DOHH2 (cell line): ENCODE measurements at regions not wholly inside any gene's neighbourhood (a gene's known extent, or its start where the extent isn't known, plus 50 kb on each side); places are given as distances from the start of the nearest gene placed in this dataset.

ENCODE experiments used
- H3F3A ChIP-seq: fragments of 200-600 bp; sonication (generic), shearing (Covaris generic); 2 replicates; pipeline ENCODE4 v1.6.0; 2016; ENCODE audit warnings: antibody characterized with exemption, mild to moderate bottlenecking; ENCODE audit not compliant: control insufficient read depth, insufficient read depth
- H3K27ac ChIP-seq: fragments of 200-600 bp; sonication (generic); 2 replicates; pipeline ENCODE4 v1.5.1; 2014; ENCODE audit warnings: low read depth, mild to moderate bottlenecking, low read length, moderate library complexity
- H3K27me3 ChIP-seq: fragments of 200-600 bp; sonication (generic); 2 replicates; pipeline ENCODE4 v1.6.1; 2014; ENCODE audit warnings: mild to moderate bottlenecking, low read length, mixed read lengths; ENCODE audit not compliant: control insufficient read depth
- H3K36me3 ChIP-seq: fragments of 200-600 bp; sonication (generic); 2 replicates; pipeline ENCODE4 v1.6.1; 2014; ENCODE audit warnings: mild to moderate bottlenecking, low read length, moderate library complexity, mixed read lengths; ENCODE audit not compliant: control insufficient read depth
- H3K4me1 ChIP-seq: fragments of 200-600 bp; sonication (generic); 2 replicates; pipeline ENCODE4 v1.6.1; 2014; ENCODE audit warnings: mild to moderate bottlenecking, low read length, mixed read lengths; ENCODE audit not compliant: control insufficient read depth
- H3K4me2 ChIP-seq: fragments of 200-600 bp; sonication (generic); 2 replicates; pipeline ENCODE4 v1.6.0; 2014; ENCODE audit warnings: mild to moderate bottlenecking, low read length, moderate library complexity
- H3K4me3 ChIP-seq: fragments of 200-600 bp; sonication (generic); 2 replicates; pipeline ENCODE4 v1.5.1; 2014; ENCODE audit warnings: mild to moderate bottlenecking, low read length, mixed read lengths
- H3K79me2 ChIP-seq: fragments of 200-600 bp; sonication (generic); 2 replicates; pipeline ENCODE4 v1.6.1; 2014; ENCODE audit warnings: mild to moderate bottlenecking, low read length, mixed read lengths; ENCODE audit not compliant: control insufficient read depth
- H3K9me2 ChIP-seq: fragments of 200-600 bp; sonication (generic); replicated peaks from 2 replicates; pipeline ENCODE4 v1.6.1; 2014; ENCODE audit warnings: mild to moderate bottlenecking, low read length, mixed read lengths; ENCODE audit not compliant: control insufficient read depth
- H3K9me3 ChIP-seq: fragments of 200-600 bp; sonication (generic); 2 replicates; pipeline ENCODE4 v1.6.1; 2014; ENCODE audit warnings: antibody characterized with exemption, low read length, mixed read lengths; ENCODE audit not compliant: control insufficient read depth, insufficient read depth
- H4K20me1 ChIP-seq: fragments of 200-600 bp; sonication (generic); 2 replicates; pipeline ENCODE4 v1.6.0; 2014; ENCODE audit warnings: low read depth, mild to moderate bottlenecking, antibody characterized with exemption, low read length, moderate library complexity; ENCODE audit not compliant: control insufficient read depth, insufficient read depth
- EZH2phosphoT487 ChIP-seq: fragments of 200-600 bp; sonication (generic); IDR thresholded peaks from 2 replicates; pipeline ENCODE4 v1.6.1; 2017; ENCODE audit warnings: borderline replicate concordance, mild to moderate bottlenecking, antibody characterized with exemption, low read length, moderate library complexity, mixed read lengths
- TF ChIP-seq, protein P1 (sequence below): fragments of 200-600 bp; sonication (generic); IDR thresholded peaks from one replicate; pipeline ENCODE4 v1.5.1; 2014; ENCODE audit warnings: antibody characterized with exemption, mild to moderate bottlenecking, low read depth, low read length; ENCODE audit not compliant: poor library complexity, severe bottlenecking

- no peaks in the 10 kb centered on the region for H3K79me2 ChIP-seq
- peaks cover 30% of the 10 kb centered on the region for H3K27me3 ChIP-seq
- H3K9me2 ChIP-seq, result no peaks in the 10 kb centered on the region
- no peaks in the 10 kb centered on the region for H3K4me1 ChIP-seq
- no peaks in the 10 kb centered on the region for H4K20me1 ChIP-seq
- no peak overlapping the region for H3K27ac ChIP-seq
- no peak overlapping the region for H3K4me3 ChIP-seq
- H3F3A ChIP-seq, result no peaks in the 10 kb centered on the region
- H3K36me3 ChIP-seq, result no peaks in the 10 kb centered on the region
- no peak overlapping the region for H3K4me2 ChIP-seq
- no peak for TF ChIP-seq EZH2phosphoT487
- TF ChIP-seq, protein P1, sequence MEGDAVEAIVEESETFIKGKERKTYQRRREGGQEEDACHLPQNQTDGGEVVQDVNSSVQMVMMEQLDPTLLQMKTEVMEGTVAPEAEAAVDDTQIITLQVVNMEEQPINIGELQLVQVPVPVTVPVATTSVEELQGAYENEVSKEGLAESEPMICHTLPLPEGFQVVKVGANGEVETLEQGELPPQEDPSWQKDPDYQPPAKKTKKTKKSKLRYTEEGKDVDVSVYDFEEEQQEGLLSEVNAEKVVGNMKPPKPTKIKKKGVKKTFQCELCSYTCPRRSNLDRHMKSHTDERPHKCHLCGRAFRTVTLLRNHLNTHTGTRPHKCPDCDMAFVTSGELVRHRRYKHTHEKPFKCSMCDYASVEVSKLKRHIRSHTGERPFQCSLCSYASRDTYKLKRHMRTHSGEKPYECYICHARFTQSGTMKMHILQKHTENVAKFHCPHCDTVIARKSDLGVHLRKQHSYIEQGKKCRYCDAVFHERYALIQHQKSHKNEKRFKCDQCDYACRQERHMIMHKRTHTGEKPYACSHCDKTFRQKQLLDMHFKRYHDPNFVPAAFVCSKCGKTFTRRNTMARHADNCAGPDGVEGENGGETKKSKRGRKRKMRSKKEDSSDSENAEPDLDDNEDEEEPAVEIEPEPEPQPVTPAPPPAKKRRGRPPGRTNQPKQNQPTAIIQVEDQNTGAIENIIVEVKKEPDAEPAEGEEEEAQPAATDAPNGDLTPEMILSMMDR, result no peak
- H3K9me3 ChIP-seq, result no peaks in the 10 kb centered on the region
Observed at GRCh38 chr10:60537697-60538096, 148.0 kb upstream of the ANK3 start.

DNA sequence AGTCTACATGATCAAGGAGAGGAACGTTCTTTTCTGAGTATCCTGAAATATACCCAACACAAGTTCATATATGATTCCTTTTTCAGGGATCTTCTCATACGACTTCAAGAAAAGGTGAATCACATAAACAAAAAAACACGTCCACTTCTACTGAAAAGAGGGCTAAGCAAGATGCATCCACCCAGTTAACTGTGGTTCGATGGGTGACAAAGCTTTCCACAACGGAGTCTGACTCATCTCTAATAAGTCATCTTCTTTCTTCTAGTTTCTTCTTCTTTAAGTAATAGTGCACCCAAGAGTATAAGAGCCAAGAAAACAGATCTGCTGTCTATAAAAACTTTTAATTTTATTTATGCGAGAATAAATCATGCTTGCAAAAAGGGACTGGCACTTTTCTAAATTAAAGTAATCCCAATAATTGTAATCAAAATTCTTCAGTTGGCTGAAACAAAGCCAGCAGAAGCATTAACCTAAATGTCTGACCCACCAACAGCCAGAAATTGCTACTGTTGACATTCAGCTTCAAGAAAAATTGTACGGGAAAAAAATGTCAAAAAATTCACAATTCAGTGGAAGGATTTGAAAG lies 146.9 kb upstream of the ANK3 start:
- Histone ChIP-seq H3K4me3 (no peak overlapping the region), H3K4me1 (no peaks in the 10 kb centered on the region), H3F3A (no peaks in the 10 kb centered on the region), H3K27ac (no peak overlapping the region), H4K20me1 (no peaks in the 10 kb centered on the region), H3K79me2 (no peaks in the 10 kb centered on the region), H3K9me3 (no peaks in the 10 kb centered on the region), H3K36me3 (no peaks in the 10 kb centered on the region), H3K27me3 (peaks cover 33% of the 10 kb centered on the region), H3K9me2 (no peaks in the 10 kb centered on the region), H3K4me2 (no peak overlapping the region)
- TF ChIP-seq, protein P1, result no peak
- TF ChIP-seq EZH2phosphoT487, result no peak

DNA sequence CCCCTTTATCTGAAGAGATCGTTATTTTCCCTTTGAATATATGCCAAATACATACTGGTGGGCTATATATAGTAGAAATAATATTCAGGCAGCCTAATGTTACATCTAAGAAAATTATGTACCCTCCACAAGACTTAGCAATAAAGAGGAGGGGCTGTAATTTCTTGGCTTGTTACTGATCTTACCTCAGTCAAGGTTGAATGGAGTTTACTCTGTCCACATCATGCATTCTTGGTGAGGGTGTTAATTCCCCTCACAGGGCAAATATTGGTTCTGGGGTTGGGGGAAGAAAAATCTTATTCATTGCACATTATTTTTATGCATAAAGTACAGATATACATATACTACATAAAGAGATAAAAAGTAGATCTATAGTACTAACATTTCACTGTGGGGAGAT lies 145.8 kb upstream of the ANK3 start:
- H3K9me3 ChIP-seq, result no peaks in the 10 kb centered on the region
- H3K27me3 ChIP-seq, result peaks cover 28% of the 10 kb centered on the region
- H3K4me1 ChIP-seq, result no peaks in the 10 kb centered on the region
- H3K4me2 ChIP-seq, result no peak overlapping the region
- H4K20me1 ChIP-seq, result no peaks in the 10 kb centered on the region
- no peaks in the 10 kb centered on the region for H3F3A ChIP-seq
- no peak overlapping the region for H3K4me3 ChIP-seq
- no peaks in the 10 kb centered on the region for H3K36me3 ChIP-seq
- no peaks in the 10 kb centered on the region for H3K79me2 ChIP-seq
- no peaks in the 10 kb centered on the region for H3K9me2 ChIP-seq
- H3K27ac ChIP-seq, result no peak overlapping the region
- TF ChIP-seq, protein P1, result no peak
- TF ChIP-seq EZH2phosphoT487, result no peak
